ENCODE measurements at regions not wholly inside any gene's neighbourhood (a gene's known extent, or its start where the extent isn't known, plus 50 kb on each side); places are given as distances from the start of the nearest gene placed in this dataset.
"Not testable (repeated sequence)": the region's sequence is repeated elsewhere in the genome, so short reads cannot be mapped to it uniquely, and the experiment has no call there.

DNA sequence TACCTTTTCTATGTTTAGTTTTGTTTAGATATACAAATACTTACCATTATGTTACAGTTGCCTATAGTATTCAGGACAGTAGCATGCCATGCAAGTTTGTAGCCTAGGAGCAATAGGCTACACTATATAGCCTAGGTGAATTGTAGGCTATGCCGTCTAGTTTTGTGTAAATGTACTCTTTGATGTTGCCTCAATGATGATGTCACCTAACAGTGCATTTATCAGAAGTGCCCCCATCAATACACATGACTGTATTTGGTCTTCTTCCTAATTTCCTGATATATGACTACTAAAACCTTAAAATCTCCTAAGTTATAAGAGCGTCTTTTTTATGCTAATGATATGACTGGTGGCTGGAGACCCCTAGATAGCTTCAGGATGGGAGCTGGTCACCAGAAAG, 394.4 kb upstream of the STXBP6 start:
- H3K27ac Mint-ChIP-seq, result no peak overlapping the region
- no peak overlapping the region for H3K4me3 Mint-ChIP-seq
- H3K4me1 Mint-ChIP-seq, result no peaks in the 10 kb centered on the region
- no peaks in the 10 kb centered on the region for H3K9me3 Mint-ChIP-seq
- DNase-seq, result no peak
- no peaks in the 10 kb centered on the region for H3K36me3 Mint-ChIP-seq (ENCODE audit: low read depth)
- H3K27me3 Mint-ChIP-seq, result no peaks in the 10 kb centered on the region
- intact Hi-C loops (cut with micrococcal nuclease), result no loop called here

DNA sequence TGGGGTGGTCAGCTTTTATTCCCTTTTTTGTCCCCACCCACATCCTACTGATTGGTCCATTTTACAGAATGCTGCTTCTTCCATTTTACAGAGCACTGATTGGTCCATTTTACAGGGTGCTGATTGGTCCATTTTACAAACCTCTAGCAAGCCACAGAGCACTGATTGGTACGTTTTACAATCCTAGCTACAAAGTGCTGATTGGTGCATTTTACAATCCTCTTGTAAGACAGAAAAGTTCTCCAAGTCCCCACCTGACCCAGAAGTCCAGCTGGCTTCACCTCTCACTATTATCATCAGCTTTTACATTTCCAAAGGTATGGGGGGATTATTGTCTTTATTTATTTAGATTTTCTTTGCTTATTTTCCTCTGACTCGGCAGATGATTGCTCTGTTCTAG, 390.4 kb upstream of the STXBP6 start:
- not testable (repeated sequence) for H3K9me3 Mint-ChIP-seq

DNA sequence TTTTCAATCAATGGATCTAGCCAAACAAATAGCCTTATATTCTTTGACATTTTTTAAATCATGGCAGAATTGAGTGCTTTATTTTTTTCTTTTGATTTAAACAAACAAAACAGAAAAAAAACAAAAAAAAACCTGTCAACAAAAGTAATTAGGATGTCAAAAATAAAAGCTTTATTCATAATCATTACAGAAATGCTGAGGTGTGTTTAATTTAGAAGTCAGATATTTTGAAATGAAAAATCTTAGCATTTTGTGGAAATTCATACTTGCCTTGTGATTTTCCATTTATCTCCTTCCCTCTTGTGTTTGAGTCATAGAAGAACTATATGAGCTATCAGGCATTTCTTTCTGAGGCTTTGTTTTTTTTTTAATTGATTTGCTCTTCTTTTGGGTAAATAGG, 387.0 kb upstream of the STXBP6 start:
- Mint-ChIP-seq H3K4me1 (no peaks in the 10 kb centered on the region), H3K27ac (no peak overlapping the region), H3K9me3 (no peaks in the 10 kb centered on the region), H3K36me3 (ENCODE audit: low read depth) (no peaks in the 10 kb centered on the region), H3K4me3 (no peak overlapping the region), H3K27me3 (no peaks in the 10 kb centered on the region)
- intact Hi-C loops (cut with micrococcal nuclease), result no loop called here
- DNase-seq, result no peak

More for the DNA sequence above, 390.4 kb upstream of the STXBP6 start:
- H3K27me3 Mint-ChIP-seq; DNase-seq; H3K4me1 Mint-ChIP-seq; intact Hi-C loops (cut with micrococcal nuclease); H3K36me3 Mint-ChIP-seq (ENCODE audit: low read depth); H3K4me3 Mint-ChIP-seq; H3K27ac Mint-ChIP-seq: not testable (repeated sequence)

DNA sequence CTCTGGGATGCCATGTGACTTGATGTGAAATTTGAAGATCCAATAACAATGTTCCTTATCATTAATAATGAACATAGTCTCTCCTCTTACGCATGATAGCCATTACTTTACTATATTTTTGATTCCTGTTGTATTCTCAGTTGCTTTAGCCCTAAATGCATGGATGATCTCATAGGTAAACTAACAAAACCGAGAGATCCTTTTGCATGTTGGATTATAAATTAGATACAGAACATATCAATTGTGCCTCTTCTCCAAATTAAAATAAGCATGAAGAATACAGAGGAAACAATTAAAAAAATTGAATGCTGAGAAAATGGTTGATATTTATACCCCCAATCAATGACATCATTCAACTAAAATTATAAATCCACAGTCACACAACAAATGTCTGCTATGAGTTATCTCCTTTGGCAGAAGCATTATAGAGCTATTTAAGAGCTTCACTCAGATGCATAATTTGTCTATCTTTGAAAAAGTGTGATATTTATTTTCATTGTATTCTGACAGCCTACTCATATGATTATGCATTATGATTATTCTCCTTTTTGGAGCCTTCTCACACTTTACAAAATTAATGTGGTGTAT, 386.4 kb upstream of the STXBP6 start:
- no peak overlapping the region for H3K4me3 Mint-ChIP-seq
- no peak for DNase-seq
- intact Hi-C loops (cut with micrococcal nuclease), result no loop called here
- H3K27me3 Mint-ChIP-seq, result no peaks in the 10 kb centered on the region
- no peaks in the 10 kb centered on the region for H3K4me1 Mint-ChIP-seq
- H3K27ac Mint-ChIP-seq, result no peak overlapping the region
- H3K9me3 Mint-ChIP-seq, result no peaks in the 10 kb centered on the region
- no peaks in the 10 kb centered on the region for H3K36me3 Mint-ChIP-seq (ENCODE audit: low read depth)

DNA sequence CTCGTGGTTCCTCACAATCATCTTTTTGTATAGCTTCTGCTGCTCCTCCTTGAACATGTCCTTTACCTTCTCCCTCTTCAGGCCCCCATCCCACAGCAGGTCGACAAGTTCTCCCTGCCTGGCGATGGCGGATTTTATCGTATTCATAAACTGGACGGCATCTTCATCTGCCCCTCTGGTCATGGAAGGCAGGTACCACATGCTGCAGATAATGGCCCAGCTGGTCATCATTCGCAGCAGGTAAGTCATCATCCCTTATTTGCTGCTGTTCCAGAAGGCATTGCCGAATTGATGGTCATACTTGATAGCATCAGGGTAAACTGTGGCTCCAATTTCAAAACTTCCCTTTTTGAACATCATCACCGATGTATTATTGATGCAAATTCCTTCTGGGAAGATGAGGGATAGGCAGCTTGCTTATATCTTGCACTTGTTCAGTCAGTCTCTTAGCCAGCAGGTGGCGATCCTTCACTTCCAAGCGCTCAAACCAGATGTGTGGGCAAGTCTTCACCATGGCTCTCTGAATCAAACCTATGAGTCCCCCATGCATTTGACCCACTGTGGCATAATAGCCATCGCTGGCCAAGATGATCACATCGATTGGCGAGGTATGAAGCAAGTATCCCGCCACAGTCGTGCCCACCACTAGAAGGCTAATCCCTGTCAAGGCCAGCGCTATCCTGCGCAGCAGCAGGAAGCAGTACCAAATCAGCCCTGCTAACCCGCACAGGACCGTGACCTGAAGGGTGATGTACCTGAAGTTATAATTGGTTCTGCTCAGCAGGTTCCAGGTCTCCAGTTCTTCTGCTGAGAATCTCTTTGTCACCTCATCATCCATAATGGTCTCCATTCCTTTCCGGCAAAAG, 381.5 kb upstream of the STXBP6 start:
- DNase-seq, result no peak

DNA sequence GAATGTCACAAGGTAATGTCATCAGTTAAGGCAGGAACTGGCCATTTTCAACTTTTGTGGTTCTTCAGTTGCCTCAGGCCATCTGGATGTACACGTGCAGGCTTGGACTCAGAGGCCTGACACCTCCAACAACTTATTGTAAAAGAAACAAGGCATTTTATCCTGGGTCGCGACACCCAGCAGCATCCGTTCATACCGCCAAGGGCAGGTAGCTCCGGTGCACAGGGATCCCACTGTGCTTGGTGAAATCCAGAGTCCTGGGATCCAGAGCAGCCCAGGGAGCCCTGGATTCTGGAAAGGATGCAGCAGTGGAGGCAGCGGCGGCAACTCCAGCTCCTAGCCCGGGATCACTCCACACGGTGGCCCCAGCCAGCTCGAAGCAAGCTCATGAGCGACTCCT, 380.9 kb upstream of the STXBP6 start:
- peaks cover 9% of the 10 kb centered on the region for H3K9me3 Mint-ChIP-seq
- intact Hi-C loops (cut with micrococcal nuclease), result no loop called here
- H3K27me3 Mint-ChIP-seq, result no peaks in the 10 kb centered on the region
- H3K4me1 Mint-ChIP-seq, result no peaks in the 10 kb centered on the region
- no peak overlapping the region for H3K27ac Mint-ChIP-seq
- no peak for DNase-seq
- no peak overlapping the region for H3K4me3 Mint-ChIP-seq
- H3K36me3 Mint-ChIP-seq (ENCODE audit: low read depth), result no peaks in the 10 kb centered on the region

More for the DNA sequence above, 381.5 kb upstream of the STXBP6 start:
- intact Hi-C loops (cut with micrococcal nuclease), result no loop called here
- Mint-ChIP-seq H3K27ac (no peak overlapping the region), H3K4me3 (no peak overlapping the region), H3K36me3 (ENCODE audit: low read depth) (no peaks in the 10 kb centered on the region), H3K27me3 (no peaks in the 10 kb centered on the region), H3K4me1 (no peaks in the 10 kb centered on the region), H3K9me3 (peaks cover 9% of the 10 kb centered on the region)

DNA sequence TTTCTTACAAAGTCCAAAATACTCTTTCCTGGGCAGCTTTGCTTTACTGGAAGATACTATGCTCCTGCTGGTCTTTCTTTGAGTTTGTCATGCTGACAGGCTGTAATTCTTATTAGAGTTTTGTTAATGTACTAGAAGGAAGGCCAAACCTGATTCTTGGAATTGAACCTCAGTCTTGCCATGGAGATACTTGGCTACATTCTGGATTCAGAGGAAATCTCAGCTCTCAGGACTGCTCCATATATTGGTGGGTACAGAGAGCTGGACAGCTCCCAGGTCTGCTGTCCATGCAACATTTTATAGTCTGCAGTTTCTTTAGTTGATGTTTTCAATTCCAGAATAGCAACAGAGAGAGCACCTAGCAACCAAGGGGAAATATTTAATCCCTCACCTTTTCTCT, 363.1 kb upstream of the STXBP6 start:
- Mint-ChIP-seq H3K4me3 (no peak overlapping the region), H3K36me3 (ENCODE audit: low read depth) (no peaks in the 10 kb centered on the region), H3K4me1 (no peaks in the 10 kb centered on the region)

DNA sequence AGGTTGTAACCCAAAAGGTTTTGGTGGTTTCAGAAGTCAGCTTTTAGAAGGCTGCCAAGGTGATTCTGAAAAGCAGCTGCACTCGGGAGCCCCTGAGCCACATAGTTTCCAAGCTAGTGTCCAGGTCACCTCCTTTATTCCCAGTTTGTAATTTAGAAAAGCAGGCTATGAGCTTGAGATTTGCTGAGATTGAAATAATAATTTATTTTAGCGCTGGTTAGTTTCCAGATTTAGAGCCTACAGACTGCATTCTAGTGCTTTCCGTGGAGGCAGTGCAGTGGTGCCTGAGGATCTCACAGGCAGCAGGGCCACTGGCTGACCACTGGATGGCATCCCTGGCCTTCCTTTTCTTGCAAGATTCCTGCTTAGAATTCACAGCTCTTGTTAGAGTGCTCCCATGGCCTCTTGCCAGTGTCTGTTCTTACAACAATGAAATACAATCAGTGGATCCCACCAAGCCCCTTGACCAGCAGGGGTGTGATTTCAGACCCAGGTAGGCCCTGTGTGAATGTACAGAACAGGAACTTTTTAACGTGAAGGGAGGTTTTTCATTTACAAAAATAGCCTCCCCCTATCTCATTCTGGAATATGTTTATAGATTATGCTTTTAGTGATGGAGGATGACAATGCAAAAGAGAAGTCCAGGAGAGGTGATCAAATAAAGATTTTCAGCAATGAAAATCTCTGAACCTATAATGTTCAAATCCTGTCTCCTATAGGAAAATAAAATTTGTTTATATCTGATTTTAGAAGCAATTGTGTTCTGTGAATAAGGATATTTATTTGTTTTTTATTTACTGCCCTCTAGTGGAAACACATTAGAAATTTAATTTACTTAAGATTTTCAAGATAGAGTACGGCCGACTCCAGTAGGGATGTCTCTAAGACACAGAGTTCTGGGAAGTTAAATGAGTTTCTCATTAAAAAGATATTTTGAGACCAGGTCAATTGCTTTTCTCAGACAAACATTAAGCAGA, 362.1 kb upstream of the STXBP6 start:
- Mint-ChIP-seq H3K4me3 (no peak overlapping the region), H3K27ac (no peak overlapping the region), H3K9me3 (no peaks in the 10 kb centered on the region), H3K27me3 (no peaks in the 10 kb centered on the region), H3K36me3 (ENCODE audit: low read depth) (no peaks in the 10 kb centered on the region), H3K4me1 (no peaks in the 10 kb centered on the region)
- DNase-seq, result no peak
- intact Hi-C loops (cut with micrococcal nuclease), result no loop called here

More for the DNA sequence above, 363.1 kb upstream of the STXBP6 start:
- Mint-ChIP-seq H3K27me3 (no peaks in the 10 kb centered on the region), H3K27ac (no peak overlapping the region), H3K9me3 (no peaks in the 10 kb centered on the region)
- intact Hi-C loops (cut with micrococcal nuclease), result no loop called here
- no peak for DNase-seq

DNA sequence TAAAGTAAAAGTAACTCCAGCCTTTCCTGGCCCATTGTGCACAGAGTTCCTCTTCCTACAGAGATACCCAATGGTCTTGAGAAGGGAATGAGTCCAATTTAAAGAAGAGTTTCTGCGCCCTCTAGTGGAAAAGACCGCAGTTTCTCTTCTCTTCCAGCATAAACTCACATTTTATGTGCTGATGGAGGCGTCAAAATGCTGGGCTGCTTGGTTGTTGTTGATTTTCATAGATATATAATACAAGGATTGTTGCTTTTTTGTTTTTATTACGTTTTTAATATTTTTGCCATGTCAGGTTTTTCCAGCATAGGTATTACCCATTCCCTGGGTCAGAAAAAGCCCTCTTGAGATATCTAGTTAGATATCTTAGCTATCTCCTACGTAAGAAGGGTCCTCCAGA, 356.9 kb upstream of the STXBP6 start:
- H3K36me3 Mint-ChIP-seq (ENCODE audit: low read depth), result no peaks in the 10 kb centered on the region
- no peaks in the 10 kb centered on the region for H3K9me3 Mint-ChIP-seq
- H3K4me3 Mint-ChIP-seq, result no peak overlapping the region
- DNase-seq, result peak; percentile 57
- H3K4me1 Mint-ChIP-seq, result no peaks in the 10 kb centered on the region
- H3K27me3 Mint-ChIP-seq, result no peaks in the 10 kb centered on the region
- H3K27ac Mint-ChIP-seq, result no peak overlapping the region
- intact Hi-C loops (cut with micrococcal nuclease), result no loop called here

DNA sequence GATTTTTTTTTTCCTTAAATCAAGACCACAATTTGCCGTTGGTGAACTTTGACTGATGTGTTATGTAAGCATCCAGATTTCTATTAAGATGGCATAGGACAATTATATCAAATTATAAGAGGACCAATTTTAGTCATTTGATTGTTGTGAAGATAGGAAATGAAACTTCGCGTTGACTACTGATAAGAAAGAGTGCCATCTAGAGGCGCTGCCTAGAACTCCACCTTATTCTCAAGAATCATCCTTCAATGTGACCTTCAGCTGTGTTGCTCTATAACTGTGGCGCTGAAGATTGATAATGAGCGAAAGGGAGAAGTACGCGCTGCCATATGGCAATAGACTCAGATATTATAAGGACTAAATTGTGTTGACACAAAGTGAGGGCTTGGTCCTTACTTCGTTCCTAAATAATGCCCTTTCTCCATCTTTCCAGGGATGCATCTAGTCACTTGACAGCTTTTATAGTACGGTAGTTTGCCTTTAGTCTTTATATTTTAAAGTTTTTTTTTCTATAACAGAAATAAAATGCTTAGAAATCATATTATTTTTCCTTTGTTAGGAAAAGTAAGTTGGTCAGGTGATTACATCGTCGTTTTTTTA, 350.8 kb upstream of the STXBP6 start:
- Mint-ChIP-seq H3K27ac (no peak overlapping the region), H3K9me3 (no peaks in the 10 kb centered on the region), H3K4me1 (no peaks in the 10 kb centered on the region), H3K36me3 (ENCODE audit: low read depth) (no peaks in the 10 kb centered on the region), H3K27me3 (no peaks in the 10 kb centered on the region), H3K4me3 (no peak overlapping the region)
- intact Hi-C loops (cut with micrococcal nuclease), result no loop called here
- DNase-seq, result peak; percentile 78

DNA sequence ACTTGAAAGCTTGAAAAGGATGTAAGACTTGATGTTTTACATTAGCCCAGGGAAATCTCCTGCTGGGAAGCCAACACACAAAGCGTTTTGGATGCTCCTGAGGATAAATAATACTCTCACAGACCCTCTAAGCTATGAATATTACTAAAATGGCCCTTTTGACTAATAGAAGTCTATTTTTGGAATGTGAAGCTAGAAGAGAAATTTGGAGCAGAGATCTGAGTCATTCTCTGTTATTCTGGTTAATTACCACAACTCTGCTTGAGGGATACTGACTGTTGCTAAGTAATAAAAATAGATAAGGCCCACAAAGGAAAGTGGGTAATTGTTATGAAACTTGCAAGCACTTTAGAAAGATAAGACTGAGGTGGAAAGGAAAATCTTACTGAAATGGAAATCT, 346.2 kb upstream of the STXBP6 start:
- no peak for DNase-seq
- no peak overlapping the region for H3K4me3 Mint-ChIP-seq
- H3K4me1 Mint-ChIP-seq, result no peaks in the 10 kb centered on the region
- H3K36me3 Mint-ChIP-seq (ENCODE audit: low read depth), result no peaks in the 10 kb centered on the region
- no peaks in the 10 kb centered on the region for H3K9me3 Mint-ChIP-seq
- H3K27ac Mint-ChIP-seq, result no peak overlapping the region
- intact Hi-C loops (cut with micrococcal nuclease), result loop anchor here (2.0 kb wide), 1 partner anchor 47 kb away; no protein-coding TSS in a partner anchor
- H3K27me3 Mint-ChIP-seq, result no peaks in the 10 kb centered on the region

DNA sequence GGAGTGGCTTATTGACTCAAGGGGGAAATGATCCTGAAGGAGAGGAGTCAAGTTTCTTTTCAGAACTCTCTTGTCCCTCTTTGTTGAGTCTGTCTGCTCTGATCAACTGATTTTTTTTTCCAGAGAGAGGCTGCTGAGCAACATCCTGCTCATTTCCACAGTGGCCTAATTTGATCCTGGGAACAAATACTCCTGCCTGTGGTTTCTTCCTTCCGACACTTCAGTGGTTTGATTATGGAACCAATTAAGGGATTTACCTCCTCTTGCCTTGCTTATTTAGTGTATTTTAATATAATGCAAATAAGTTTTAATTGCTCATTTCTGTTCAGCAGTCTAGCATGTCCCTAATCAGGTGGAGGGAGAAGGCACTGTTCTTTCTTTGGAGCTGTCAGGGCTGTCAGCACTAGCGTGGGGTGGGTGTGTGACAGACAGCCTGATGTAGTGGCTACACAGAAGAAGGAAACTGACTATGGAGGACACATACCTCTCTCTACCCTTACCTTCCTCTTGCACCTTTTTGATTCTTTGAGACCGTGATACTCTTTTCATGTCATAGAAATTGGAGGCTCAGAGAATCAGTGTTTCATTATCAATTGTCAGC, 344.9 kb upstream of the STXBP6 start:
- no peak for DNase-seq
- Mint-ChIP-seq H3K9me3 (peaks cover 2% of the 10 kb centered on the region), H3K4me1 (no peaks in the 10 kb centered on the region), H3K36me3 (ENCODE audit: low read depth) (no peaks in the 10 kb centered on the region), H3K27me3 (no peaks in the 10 kb centered on the region), H3K4me3 (no peak overlapping the region), H3K27ac (no peak overlapping the region)
- intact Hi-C loops (cut with micrococcal nuclease), result no loop called here

DNA sequence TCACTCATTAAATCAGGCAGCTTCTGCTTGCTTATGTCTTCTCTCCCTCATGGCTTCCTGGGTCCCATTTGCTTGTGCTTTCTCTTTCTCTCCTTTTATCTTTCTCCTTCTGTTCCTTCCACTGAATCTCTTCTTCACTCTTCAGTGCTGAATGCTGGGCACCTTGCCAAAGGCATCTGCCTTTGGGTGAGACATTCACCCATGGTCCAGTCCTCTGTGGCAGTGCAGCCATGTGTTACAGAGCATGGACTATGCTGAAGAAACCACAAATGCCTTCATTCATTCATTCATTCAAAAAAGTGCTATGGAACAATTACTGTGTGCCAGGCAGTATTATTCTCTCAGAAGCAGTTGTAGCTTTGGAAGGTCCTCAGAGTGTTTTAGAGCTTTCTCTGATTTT, 344.4 kb upstream of the STXBP6 start:
- intact Hi-C loops (cut with micrococcal nuclease), result no loop called here
- peaks cover 3% of the 10 kb centered on the region for H3K9me3 Mint-ChIP-seq
- H3K27me3 Mint-ChIP-seq, result no peaks in the 10 kb centered on the region
- H3K4me1 Mint-ChIP-seq, result no peaks in the 10 kb centered on the region
- no peaks in the 10 kb centered on the region for H3K36me3 Mint-ChIP-seq (ENCODE audit: low read depth)
- H3K4me3 Mint-ChIP-seq, result no peak overlapping the region
- H3K27ac Mint-ChIP-seq, result no peak overlapping the region
- no peak for DNase-seq
